PC-3 (cell line): ENCODE measurements at regions not wholly inside any gene's neighbourhood (a gene's known extent, or its start where the extent isn't known, plus 50 kb on each side); places are given as distances from the start of the nearest gene placed in this dataset.

ENCODE experiments used
- ATAC-seq: fragments of 200-7000 bp; cut with Tn5 transposase; 2 replicates; pipeline ENCODE4 v1.9.1; 2020; ENCODE audit warnings: mild to moderate bottlenecking, moderate library complexity
- BruUV-seq: library from RNA; stranded (reverse); fragments of 400-500 nt; replicated peaks from 2 replicates; lab custom pipeline; 2021; lab: Mats Ljungman, UMichigan
- CTCF ChIA-PET: fragments of 300-600 bp; sonication (Branson Sonifier 250); formaldehyde crosslinking; loops from one replicate; lab custom pipeline; 2022; ENCODE audit warnings: antibody characterized with exemption; lab: Charles Lee
- POLR2A ChIA-PET: fragments of 300-600 bp; sonication (Branson Sonifier 250); formaldehyde crosslinking; loops from one replicate; lab custom pipeline; 2022; ENCODE audit warnings: antibody characterized with exemption; ENCODE audit not compliant: unreplicated experiment; lab: Charles Lee
- DNase-seq: peaks from one replicate; pipeline ENCODE4 v3.0.0-alpha.2; 2015
- H2AFZ ChIP-seq: fragments of 300-600 bp; sonication (generic); 2 replicates; pipeline ENCODE4 v1.6.0; 2016; ENCODE audit warnings: antibody characterized with exemption, low read length
- H3F3A ChIP-seq: fragments of 300-600 bp; sonication (generic); one replicate; pipeline ENCODE4 v1.6.0; 2017; ENCODE audit warnings: antibody characterized with exemption, low read length, control low read depth, mild to moderate bottlenecking; ENCODE audit not compliant: unreplicated experiment
- H3K27ac ChIP-seq: fragments of 300-600 bp; sonication (generic); 2 replicates; pipeline ENCODE4 v1.5.1; 2016; ENCODE audit warnings: mild to moderate bottlenecking, low read length
- H3K27me3 ChIP-seq: fragments of 300-600 bp; sonication (generic); 2 replicates; pipeline ENCODE4 v1.6.1; 2016; ENCODE audit warnings: low read length, mixed read lengths
- H3K36me3 ChIP-seq: fragments of 300-600 bp; sonication (generic); 2 replicates; pipeline ENCODE4 v1.6.1; 2016; ENCODE audit warnings: low read depth, mixed run types, low read length, mixed read lengths
- H3K4me1 ChIP-seq: fragments of 300-600 bp; sonication (generic); 2 replicates; pipeline ENCODE4 v1.5.1; 2016; ENCODE audit warnings: low read length; ENCODE audit not compliant: insufficient read depth
- H3K4me2 ChIP-seq: fragments of 300-600 bp; sonication (generic); 2 replicates; pipeline ENCODE4 v1.6.0; 2016; ENCODE audit warnings: low read length
- H3K4me3 ChIP-seq: fragments of 300-600 bp; sonication (generic); 2 replicates; pipeline ENCODE4 v1.5.1; 2016; ENCODE audit warnings: mild to moderate bottlenecking, low read length, mixed read lengths
- H3K79me2 ChIP-seq: fragments of 300-600 bp; sonication (generic); 2 replicates; pipeline ENCODE4 v1.6.1; 2017; ENCODE audit warnings: low read length, mixed read lengths
- H3K9ac ChIP-seq: fragments of 300-600 bp; sonication (generic); 2 replicates; pipeline ENCODE4 v1.6.0; 2016; ENCODE audit warnings: mild to moderate bottlenecking, low read length
- H3K9me2 ChIP-seq: fragments of 300-600 bp; sonication (generic); replicated peaks from 2 replicates; pipeline ENCODE4 v1.6.1; 2016; ENCODE audit warnings: mixed run types, low read length, mixed read lengths
- H3K9me3 ChIP-seq: fragments of 300-600 bp; sonication (generic); 2 replicates; pipeline ENCODE4 v1.6.1; 2016; ENCODE audit warnings: low read length, mixed read lengths
- H4K20me1 ChIP-seq: fragments of 300-600 bp; sonication (generic); 2 replicates; pipeline ENCODE4 v1.6.1; 2016; ENCODE audit warnings: low read length, mixed read lengths
- EZH2 ChIP-seq: fragments of 300-600 bp; sonication (generic); IDR thresholded peaks from one replicate; pipeline ENCODE4 v1.6.1; 2017; ENCODE audit warnings: antibody characterized with exemption, mild to moderate bottlenecking, low read length; ENCODE audit not compliant: unreplicated experiment
- EZH2phosphoT487 ChIP-seq: fragments of 300-600 bp; sonication (generic); IDR thresholded peaks from 2 replicates; pipeline ENCODE4 v1.6.1; 2018; ENCODE audit warnings: mild to moderate bottlenecking, antibody characterized with exemption, low read length, borderline replicate concordance
- intact Hi-C: fragments of 100-400 bp; cut with micrococcal nuclease; formaldehyde crosslinking; loops from 2 replicates; pipeline ENCODE4 v1.9.0; 2023
- TF ChIP-seq, protein P1 (sequence below): fragments of 300-600 bp; sonication (generic); conservative IDR thresholded peaks from 2 replicates; pipeline ENCODE4 v1.5.1; 2017; ENCODE audit warnings: antibody characterized with exemption, low read depth, mild to moderate bottlenecking, low read length

DNA sequence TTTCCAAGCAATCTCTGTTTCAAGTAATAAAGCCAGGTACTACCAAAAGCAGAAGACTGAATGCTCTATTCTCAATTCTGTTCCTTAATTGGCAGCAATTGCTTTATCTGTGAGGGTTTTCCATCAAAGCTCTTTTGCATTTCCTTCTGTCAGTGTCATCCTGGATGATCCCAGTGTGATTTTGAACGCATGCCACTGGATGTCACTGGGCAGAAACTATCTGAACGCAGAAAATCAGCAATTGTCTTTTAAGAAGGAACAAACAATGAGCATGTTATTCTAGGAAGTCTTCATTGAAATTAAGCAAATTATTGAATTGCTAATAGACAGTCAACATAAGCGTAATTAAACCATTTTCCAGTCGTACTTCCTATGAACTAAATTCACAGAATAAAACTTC, 259.0 kb upstream of the REG3G start:
- no peaks in the 10 kb centered on the region for H3K36me3 ChIP-seq
- no peak overlapping the region for H2AFZ ChIP-seq
- no peak overlapping the region for H3K27ac ChIP-seq
- H3K4me1 ChIP-seq = no peaks in the 10 kb centered on the region
- BruUV-seq = no TSS peak
- no peaks in the 10 kb centered on the region for H4K20me1 ChIP-seq
- ATAC-seq (no peak), DNase-seq (no peak)
- H3K4me3 ChIP-seq = no peak overlapping the region
- 0 out of 2 replicates have a peak, but pooled peaks cover 3% of the 10 kb centered on the region for H3K9me3 ChIP-seq
- no peaks in the 10 kb centered on the region for H3K79me2 ChIP-seq
- ChIA-PET CTCF (no interaction called here), POLR2A (no interaction called here)
- no peak overlapping the region for H3K9ac ChIP-seq
- H3K9me2 ChIP-seq = no peaks in the 10 kb centered on the region
- H3K27me3 ChIP-seq = no peaks in the 10 kb centered on the region
- intact Hi-C loops = no loop called here
- no peak for TF ChIP-seq EZH2
- TF ChIP-seq, protein P1, sequence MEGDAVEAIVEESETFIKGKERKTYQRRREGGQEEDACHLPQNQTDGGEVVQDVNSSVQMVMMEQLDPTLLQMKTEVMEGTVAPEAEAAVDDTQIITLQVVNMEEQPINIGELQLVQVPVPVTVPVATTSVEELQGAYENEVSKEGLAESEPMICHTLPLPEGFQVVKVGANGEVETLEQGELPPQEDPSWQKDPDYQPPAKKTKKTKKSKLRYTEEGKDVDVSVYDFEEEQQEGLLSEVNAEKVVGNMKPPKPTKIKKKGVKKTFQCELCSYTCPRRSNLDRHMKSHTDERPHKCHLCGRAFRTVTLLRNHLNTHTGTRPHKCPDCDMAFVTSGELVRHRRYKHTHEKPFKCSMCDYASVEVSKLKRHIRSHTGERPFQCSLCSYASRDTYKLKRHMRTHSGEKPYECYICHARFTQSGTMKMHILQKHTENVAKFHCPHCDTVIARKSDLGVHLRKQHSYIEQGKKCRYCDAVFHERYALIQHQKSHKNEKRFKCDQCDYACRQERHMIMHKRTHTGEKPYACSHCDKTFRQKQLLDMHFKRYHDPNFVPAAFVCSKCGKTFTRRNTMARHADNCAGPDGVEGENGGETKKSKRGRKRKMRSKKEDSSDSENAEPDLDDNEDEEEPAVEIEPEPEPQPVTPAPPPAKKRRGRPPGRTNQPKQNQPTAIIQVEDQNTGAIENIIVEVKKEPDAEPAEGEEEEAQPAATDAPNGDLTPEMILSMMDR = no peak
- TF ChIP-seq EZH2phosphoT487 = no peak
- H3K4me2 ChIP-seq = no peak overlapping the region
- H3F3A ChIP-seq = no peaks in the 10 kb centered on the region

DNA sequence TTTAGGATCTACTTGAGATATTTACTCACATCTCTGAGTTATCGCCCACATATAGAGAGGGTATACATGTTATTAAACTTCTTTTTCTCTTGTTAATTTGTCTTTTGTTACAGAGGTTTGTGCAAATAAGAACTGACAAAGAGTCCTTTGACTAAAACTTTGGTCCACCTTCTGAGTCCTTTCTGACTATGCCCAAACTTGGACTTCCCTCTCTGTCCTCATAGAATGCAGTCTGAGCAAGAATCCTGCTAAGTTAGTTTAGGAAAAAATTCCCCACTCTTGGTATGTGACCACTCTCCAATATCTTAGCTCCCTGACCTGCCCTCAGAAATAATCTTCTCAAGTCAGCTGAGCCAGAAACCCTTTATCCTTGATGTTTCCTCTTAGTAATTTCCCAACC, 257.5 kb upstream of the REG3G start:
- Histone ChIP-seq H2AFZ (no peak overlapping the region), H3K27me3 (no peaks in the 10 kb centered on the region), H3K9me3 (0 out of 2 replicates have a peak, but pooled peaks cover 3% of the 10 kb centered on the region), H4K20me1 (no peaks in the 10 kb centered on the region), H3K4me2 (no peak overlapping the region), H3K79me2 (no peaks in the 10 kb centered on the region), H3K9me2 (no peaks in the 10 kb centered on the region), H3K9ac (no peak overlapping the region), H3K36me3 (no peaks in the 10 kb centered on the region), H3F3A (no peaks in the 10 kb centered on the region), H3K27ac (no peak overlapping the region), H3K4me3 (no peak overlapping the region), H3K4me1 (no peaks in the 10 kb centered on the region)
- ChIA-PET CTCF (no interaction called here), POLR2A (no interaction called here)
- DNase-seq (no peak), ATAC-seq (no peak)
- intact Hi-C loops = no loop called here
- TF ChIP-seq, protein P1 = no peak
- TF ChIP-seq EZH2 (no peak), EZH2phosphoT487 (no peak)
- no TSS peak for BruUV-seq

DNA sequence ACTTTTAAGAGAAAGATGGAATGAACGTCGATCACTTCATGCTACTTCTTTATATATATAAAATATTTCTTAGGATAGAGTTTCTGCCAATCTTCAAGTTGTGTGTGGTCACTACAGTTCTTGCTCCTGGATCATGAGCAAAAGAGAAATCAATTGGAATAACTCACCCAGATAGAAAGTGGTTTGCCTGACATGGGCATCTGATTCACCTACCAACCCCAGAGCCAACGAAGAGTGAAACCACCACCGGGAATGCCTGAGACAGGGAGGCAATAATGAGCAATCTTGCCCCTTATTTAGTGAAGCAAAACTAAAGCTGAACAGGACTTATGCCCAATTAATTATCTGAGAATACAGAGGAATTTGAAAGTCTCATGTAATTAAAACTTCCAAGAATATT, 250.2 kb upstream of the REG3G start:
- no peaks in the 10 kb centered on the region for H3K79me2 ChIP-seq
- DNase-seq = no peak
- H3F3A ChIP-seq = no peaks in the 10 kb centered on the region
- H4K20me1 ChIP-seq = no peaks in the 10 kb centered on the region
- H2AFZ ChIP-seq = no peak overlapping the region
- ChIA-PET CTCF (no interaction called here), POLR2A (no interaction called here)
- H3K4me1 ChIP-seq = no peaks in the 10 kb centered on the region
- no peak for ATAC-seq
- intact Hi-C loops = no loop called here
- no TSS peak for BruUV-seq
- no peaks in the 10 kb centered on the region for H3K27me3 ChIP-seq
- H3K4me3 ChIP-seq = no peak overlapping the region
- no peaks in the 10 kb centered on the region for H3K36me3 ChIP-seq
- H3K9me2 ChIP-seq = no peaks in the 10 kb centered on the region
- H3K4me2 ChIP-seq = no peak overlapping the region
- H3K9me3 ChIP-seq = 0 out of 2 replicates have a peak, but pooled peaks cover 3% of the 10 kb centered on the region
- TF ChIP-seq EZH2phosphoT487 (no peak), EZH2 (no peak)
- TF ChIP-seq, protein P1 = no peak
- H3K9ac ChIP-seq = no peak overlapping the region
- no peak overlapping the region for H3K27ac ChIP-seq
